AG09309 (cell line): ENCODE measurements at regions not wholly inside any gene's neighbourhood (a gene's known extent, or its start where the extent isn't known, plus 50 kb on each side); places are given as distances from the start of the nearest gene placed in this dataset.
"Not testable (repeated sequence)": the region's sequence is repeated elsewhere in the genome, so short reads cannot be mapped to it uniquely, and the experiment has no call there.

Source experiments
- DNase-seq: peaks from one replicate; pipeline ENCODE4 v3.0.0-alpha.2; 2010; ENCODE audit warnings: low read depth
- H3K4me3 ChIP-seq: 2 replicates; pipeline ENCODE4 v1.5.1; 2011; ENCODE audit warnings: mild to moderate bottlenecking, low read depth, low read length, moderate library complexity; ENCODE audit not compliant: control insufficient read depth
- TF ChIP-seq, protein P1 (sequence below): IDR thresholded peaks from 2 replicates; pipeline ENCODE4 v1.5.1; 2011; ENCODE audit warnings: mild to moderate bottlenecking, low read depth, low read length, inconsistent platforms; ENCODE audit not compliant: insufficient read depth, control insufficient read depth; ENCODE audit errors: missing control alignments

DNA sequence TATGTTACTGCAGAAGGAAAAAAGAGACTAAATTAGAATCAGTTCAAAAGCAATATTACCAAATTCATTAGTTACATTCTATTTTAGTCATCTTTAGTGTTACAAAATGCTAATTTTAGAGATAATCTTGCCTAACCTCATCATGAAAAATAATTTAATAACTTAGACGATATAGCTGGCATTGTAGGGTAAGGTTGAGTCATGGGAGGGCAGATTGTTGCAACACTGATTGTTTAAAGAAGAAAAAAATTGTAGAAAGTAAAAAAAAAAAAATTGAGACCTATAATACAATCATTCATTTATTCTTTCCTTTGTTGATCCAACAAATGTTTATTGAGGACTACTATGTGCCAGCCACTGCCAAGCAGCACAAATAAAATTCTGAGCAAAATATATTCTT is 330.9 kb downstream of the GBA3 start:
- TF ChIP-seq, protein P1, sequence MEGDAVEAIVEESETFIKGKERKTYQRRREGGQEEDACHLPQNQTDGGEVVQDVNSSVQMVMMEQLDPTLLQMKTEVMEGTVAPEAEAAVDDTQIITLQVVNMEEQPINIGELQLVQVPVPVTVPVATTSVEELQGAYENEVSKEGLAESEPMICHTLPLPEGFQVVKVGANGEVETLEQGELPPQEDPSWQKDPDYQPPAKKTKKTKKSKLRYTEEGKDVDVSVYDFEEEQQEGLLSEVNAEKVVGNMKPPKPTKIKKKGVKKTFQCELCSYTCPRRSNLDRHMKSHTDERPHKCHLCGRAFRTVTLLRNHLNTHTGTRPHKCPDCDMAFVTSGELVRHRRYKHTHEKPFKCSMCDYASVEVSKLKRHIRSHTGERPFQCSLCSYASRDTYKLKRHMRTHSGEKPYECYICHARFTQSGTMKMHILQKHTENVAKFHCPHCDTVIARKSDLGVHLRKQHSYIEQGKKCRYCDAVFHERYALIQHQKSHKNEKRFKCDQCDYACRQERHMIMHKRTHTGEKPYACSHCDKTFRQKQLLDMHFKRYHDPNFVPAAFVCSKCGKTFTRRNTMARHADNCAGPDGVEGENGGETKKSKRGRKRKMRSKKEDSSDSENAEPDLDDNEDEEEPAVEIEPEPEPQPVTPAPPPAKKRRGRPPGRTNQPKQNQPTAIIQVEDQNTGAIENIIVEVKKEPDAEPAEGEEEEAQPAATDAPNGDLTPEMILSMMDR = no peak
- no peak overlapping the region for H3K4me3 ChIP-seq
- DNase-seq = no peak

DNA sequence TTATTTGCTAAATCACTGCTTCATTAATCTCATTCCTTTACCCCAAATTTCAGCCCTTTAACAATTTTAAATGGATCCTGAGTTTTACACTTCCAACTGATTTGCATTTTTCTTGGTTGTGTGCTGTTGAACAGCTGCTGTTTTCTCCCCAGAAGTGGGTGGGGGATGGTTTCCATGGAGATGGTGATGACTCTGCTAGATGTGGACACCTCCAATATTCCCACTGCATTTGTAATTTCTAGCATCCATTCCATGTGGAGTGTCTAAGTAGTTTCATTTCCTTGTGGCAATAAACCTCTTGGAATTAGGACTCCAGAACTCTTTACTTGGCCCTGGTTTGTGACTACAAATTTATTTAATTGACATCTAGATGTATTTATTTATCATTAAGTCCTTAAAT is 330.4 kb downstream of the GBA3 start:
- H3K4me3 ChIP-seq = no peak overlapping the region
- TF ChIP-seq, protein P1 = no peak
- DNase-seq = no peak

DNA sequence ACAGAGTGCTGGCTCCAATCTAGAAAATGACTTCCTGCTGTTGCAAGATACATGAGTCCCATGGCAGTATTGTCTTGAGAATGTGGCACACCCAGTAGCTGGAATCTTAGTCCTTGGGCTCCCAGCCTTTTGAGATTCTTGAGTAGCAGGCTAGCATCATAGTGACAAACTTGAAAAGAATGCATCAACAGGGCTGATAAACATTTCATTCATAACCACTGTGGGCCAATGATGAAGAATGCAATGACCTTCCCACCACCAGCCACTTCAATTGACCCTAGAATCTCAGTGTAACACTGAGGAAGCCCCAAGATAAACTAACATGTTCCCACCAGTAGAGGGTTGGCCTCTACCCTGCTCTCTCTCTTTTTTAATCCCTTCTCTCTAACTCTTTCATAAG is 329.3 kb downstream of the GBA3 start:
- TF ChIP-seq, protein P1 = no peak

DNA sequence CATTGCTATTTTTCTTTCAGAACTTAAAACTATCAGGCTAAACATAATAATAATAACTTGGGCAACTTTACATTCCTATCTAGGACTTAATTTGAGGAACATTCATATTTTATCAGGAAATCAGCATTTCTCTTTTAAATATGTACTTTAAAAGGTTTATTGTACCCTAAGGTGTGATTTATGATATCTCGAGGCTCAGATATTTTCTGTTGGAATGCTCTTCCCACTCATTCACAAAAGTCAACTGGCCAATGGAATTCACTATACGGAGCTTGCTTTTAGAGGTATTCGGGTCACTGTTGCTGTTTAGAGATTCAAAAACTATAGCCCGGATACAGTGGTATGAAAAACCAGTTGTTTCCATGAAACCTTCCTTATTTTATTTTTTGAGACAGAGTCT is 328.3 kb downstream of the GBA3 start:
- DNase-seq = no peak
- TF ChIP-seq, protein P1 = no peak
- no peak overlapping the region for H3K4me3 ChIP-seq

More for the DNA sequence above, 329.3 kb downstream of the GBA3 start:
- no peak overlapping the region for H3K4me3 ChIP-seq
- DNase-seq = peak; percentile 75

DNA sequence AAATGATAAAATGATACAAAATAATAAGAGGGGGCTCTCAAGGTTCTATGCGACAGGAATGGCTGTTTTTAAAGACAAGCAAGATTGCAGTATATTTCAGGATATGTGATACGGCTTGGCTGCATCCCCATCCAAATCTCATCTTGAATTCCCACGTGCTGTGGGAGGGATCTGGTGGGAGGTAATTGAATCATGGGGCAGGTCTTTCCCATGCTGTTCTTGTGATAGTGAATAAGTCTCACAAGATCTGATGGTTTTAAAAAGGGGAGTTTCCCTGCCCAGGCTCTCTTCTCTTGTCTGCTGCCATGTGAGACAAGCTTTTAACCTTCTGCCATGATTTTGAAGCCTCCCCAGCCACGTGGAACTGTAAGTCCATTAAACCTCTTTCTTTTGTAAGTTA is 327.7 kb downstream of the GBA3 start:
- H3K4me3 ChIP-seq, DNase-seq: not testable (repeated sequence)

DNA sequence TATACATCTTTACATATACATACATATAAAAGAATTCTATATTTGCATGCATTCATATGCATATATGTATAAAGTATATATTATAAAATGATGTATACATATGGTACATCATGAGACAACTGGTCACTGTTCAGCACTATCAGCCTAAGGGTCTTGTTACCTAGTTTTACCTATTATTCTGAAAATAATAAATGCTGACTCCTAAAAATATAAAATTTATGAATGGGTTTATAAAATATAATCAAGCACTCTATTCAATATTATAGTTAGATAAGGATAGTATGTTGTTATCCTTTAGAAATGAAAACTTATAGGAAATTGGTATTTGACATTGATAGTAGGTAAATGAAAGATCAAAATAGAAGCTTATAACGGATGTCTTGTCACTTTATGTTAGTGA is 324.2 kb downstream of the GBA3 start:
- no peak overlapping the region for H3K4me3 ChIP-seq
- DNase-seq = no peak
- TF ChIP-seq, protein P1 = no peak

DNA sequence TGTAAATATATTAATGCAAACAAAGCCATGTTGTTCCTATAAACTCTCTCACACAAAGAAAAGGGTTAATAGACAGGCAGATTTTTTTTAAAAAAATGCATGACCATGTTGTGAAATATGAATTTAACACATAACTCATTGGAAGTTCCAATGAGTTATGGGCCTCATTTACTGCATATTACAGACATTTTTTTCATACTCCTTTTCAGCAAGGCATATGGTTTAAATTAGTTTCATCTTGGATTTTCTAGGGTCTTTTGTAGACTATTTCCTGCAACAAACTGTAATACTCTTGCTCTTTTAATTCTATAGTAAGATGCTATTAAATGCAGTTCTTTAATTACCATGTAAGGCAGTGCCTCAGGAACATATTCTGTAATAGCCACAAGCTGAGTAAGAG is 323.1 kb downstream of the GBA3 start:
- TF ChIP-seq, protein P1 = no peak
- H3K4me3 ChIP-seq = no peak overlapping the region
- no peak for DNase-seq
